Hepatocyte (in vitro differentiated cells): ENCODE measurements at regions not wholly inside any gene's neighbourhood (a gene's known extent, or its start where the extent isn't known, plus 50 kb on each side); places are given as distances from the start of the nearest gene placed in this dataset.

Source experiments
- DNase-seq: peaks from one replicate; pipeline ENCODE4 v3.0.0-alpha.2; 2016; ENCODE audit warnings: low spot score
- H2AFZ ChIP-seq: fragments of 200-600 bp; sonication (generic); 2 replicates; pipeline ENCODE4 v1.6.0; 2016; ENCODE audit warnings: antibody characterized with exemption, mild to moderate bottlenecking
- H3K27ac ChIP-seq: fragments of 200-600 bp; sonication (generic); 2 replicates; pipeline ENCODE4 v1.5.1; 2016; ENCODE audit warnings: mild to moderate bottlenecking
- H3K27me3 ChIP-seq: fragments of 200-600 bp; sonication (generic); 2 replicates; pipeline ENCODE4 v1.6.1; 2016
- H3K36me3 ChIP-seq: fragments of 200-600 bp; sonication (generic); replicated peaks from 2 replicates; pipeline ENCODE4 v1.5.1; 2016; ENCODE audit warnings: low read depth; ENCODE audit not compliant: insufficient read depth
- H3K4me1 ChIP-seq: fragments of 200-600 bp; sonication (generic); 2 replicates; pipeline ENCODE4 v1.5.1; 2016; ENCODE audit warnings: mild to moderate bottlenecking, moderate library complexity; ENCODE audit not compliant: insufficient read depth
- H3K4me2 ChIP-seq: fragments of 200-600 bp; sonication (generic); 2 replicates; pipeline ENCODE4 v1.6.0; 2016
- H3K4me3 ChIP-seq: fragments of 200-600 bp; sonication (generic); 2 replicates; pipeline ENCODE4 v1.5.1; 2016; ENCODE audit warnings: mild to moderate bottlenecking
- H3K79me2 ChIP-seq: fragments of 200-600 bp; sonication (generic); 2 replicates; pipeline ENCODE4 v1.6.0; 2017; ENCODE audit warnings: mild to moderate bottlenecking
- H3K9me2 ChIP-seq: fragments of 200-600 bp; sonication (generic); replicated peaks from 2 replicates; pipeline ENCODE4 v1.6.0; 2017; ENCODE audit warnings: mild to moderate bottlenecking; ENCODE audit not compliant: insufficient read depth
- H3K9me3 ChIP-seq: fragments of 200-600 bp; sonication (generic); 2 replicates; pipeline ENCODE4 v1.5.1; 2016; ENCODE audit warnings: low read depth, mild to moderate bottlenecking
- H4K20me1 ChIP-seq: fragments of 200-600 bp; sonication (generic); 2 replicates; pipeline ENCODE4 v1.6.0; 2016; ENCODE audit warnings: mild to moderate bottlenecking; ENCODE audit not compliant: insufficient read depth, poor library complexity, severe bottlenecking
- EZH2 ChIP-seq: fragments of 200-600 bp; sonication (generic); IDR thresholded peaks from 2 replicates; pipeline ENCODE4 v1.6.1; 2016; ENCODE audit warnings: antibody characterized with exemption, mild to moderate bottlenecking, borderline replicate concordance
- EZH2phosphoT487 ChIP-seq: fragments of 200-600 bp; sonication (generic); IDR thresholded peaks from one replicate; pipeline ENCODE4 v1.6.1; 2018; ENCODE audit warnings: antibody characterized with exemption, mild to moderate bottlenecking, low read depth, moderate library complexity; ENCODE audit not compliant: unreplicated experiment, severe bottlenecking
- WGBS: methylation state at CpG from one replicate; pipeline ENCODE4 v1.1.6; 2016; ENCODE audit warnings: low lambda C conversion rate; ENCODE audit errors: missing lambda C conversion rate; 5-methylcytosine and 5-hydroxymethylcytosine counted together
- TF ChIP-seq, protein P1 (sequence below): fragments of 200-600 bp; sonication (generic); IDR thresholded peaks from 2 replicates; pipeline ENCODE4 v1.5.1; 2016; ENCODE audit warnings: antibody characterized with exemption, mild to moderate bottlenecking; ENCODE audit not compliant: poor library complexity

GRCh38 chr4:176568238-176568637, 224.5 kb downstream of the VEGFC start:
- no peak overlapping the region for H3K4me3 ChIP-seq
- no peak overlapping the region for H3K27ac ChIP-seq
- DNase-seq = no peak
- H2AFZ ChIP-seq = no peak overlapping the region
- WGBS = 91% methylated on average over 4 of the region's 4 CpGs
- H3K79me2 ChIP-seq = no peaks in the 10 kb centered on the region
- no peaks in the 10 kb centered on the region for H4K20me1 ChIP-seq
- H3K27me3 ChIP-seq = no peaks in the 10 kb centered on the region
- no peaks in the 10 kb centered on the region for H3K9me2 ChIP-seq
- TF ChIP-seq EZH2phosphoT487 = no peak
- TF ChIP-seq EZH2 = no peak
- TF ChIP-seq, protein P1, sequence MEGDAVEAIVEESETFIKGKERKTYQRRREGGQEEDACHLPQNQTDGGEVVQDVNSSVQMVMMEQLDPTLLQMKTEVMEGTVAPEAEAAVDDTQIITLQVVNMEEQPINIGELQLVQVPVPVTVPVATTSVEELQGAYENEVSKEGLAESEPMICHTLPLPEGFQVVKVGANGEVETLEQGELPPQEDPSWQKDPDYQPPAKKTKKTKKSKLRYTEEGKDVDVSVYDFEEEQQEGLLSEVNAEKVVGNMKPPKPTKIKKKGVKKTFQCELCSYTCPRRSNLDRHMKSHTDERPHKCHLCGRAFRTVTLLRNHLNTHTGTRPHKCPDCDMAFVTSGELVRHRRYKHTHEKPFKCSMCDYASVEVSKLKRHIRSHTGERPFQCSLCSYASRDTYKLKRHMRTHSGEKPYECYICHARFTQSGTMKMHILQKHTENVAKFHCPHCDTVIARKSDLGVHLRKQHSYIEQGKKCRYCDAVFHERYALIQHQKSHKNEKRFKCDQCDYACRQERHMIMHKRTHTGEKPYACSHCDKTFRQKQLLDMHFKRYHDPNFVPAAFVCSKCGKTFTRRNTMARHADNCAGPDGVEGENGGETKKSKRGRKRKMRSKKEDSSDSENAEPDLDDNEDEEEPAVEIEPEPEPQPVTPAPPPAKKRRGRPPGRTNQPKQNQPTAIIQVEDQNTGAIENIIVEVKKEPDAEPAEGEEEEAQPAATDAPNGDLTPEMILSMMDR = no peak
- no peaks in the 10 kb centered on the region for H3K9me3 ChIP-seq
- no peak overlapping the region for H3K4me2 ChIP-seq
- no peaks in the 10 kb centered on the region for H3K36me3 ChIP-seq
- H3K4me1 ChIP-seq = no peaks in the 10 kb centered on the region

DNA sequence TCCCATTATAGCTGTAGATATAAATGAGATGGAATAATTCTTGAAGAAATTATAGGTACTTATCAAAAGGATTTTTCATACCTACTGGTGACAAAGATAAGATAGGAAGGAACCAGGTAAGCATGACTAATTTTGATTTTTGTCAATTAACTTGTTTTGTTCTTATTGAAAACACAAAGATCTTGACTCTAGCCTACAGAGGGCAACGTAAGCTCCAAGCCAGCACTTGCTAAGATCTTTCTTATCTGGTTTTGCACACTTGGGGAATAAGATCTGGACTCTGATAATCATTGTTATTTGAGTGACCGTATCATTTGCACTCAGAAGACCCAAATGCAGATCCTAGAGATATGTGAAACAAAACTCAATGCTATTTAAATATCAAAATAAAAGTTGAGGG, 223.4 kb downstream of the VEGFC start:
- no peaks in the 10 kb centered on the region for H3K36me3 ChIP-seq
- H3K27ac ChIP-seq = no peak overlapping the region
- TF ChIP-seq EZH2 = no peak
- TF ChIP-seq, protein P1 = peak; percentile 6
- no peak overlapping the region for H3K4me3 ChIP-seq
- H3K27me3 ChIP-seq = no peaks in the 10 kb centered on the region
- DNase-seq = no peak
- no peaks in the 10 kb centered on the region for H4K20me1 ChIP-seq
- no peaks in the 10 kb centered on the region for H3K79me2 ChIP-seq
- 62% methylated on average over 2 of the region's 2 CpGs for WGBS
- H3K9me3 ChIP-seq = no peaks in the 10 kb centered on the region
- no peaks in the 10 kb centered on the region for H3K4me1 ChIP-seq
- H2AFZ ChIP-seq = no peak overlapping the region
- H3K9me2 ChIP-seq = no peaks in the 10 kb centered on the region
- H3K4me2 ChIP-seq = no peak overlapping the region

DNA sequence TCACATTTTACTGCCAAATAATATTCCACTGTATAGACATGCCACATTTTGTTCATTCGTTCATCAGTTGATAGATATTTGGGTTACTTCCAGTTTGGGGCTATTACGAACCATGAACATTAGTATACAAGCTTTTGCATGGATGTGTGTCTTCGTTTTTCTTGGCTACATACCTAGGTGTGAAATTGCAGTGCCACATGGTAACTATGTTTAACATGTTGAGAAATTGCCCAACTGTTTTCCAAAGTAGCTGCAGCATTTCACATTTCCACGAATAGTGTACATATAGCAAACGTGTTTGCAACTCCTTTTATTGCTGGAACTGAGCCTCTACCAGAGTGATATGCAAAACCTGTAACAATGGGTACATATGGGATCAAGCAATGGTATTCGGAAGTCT, 221.5 kb downstream of the VEGFC start:
- H3K27me3 ChIP-seq = no peaks in the 10 kb centered on the region
- WGBS = 81% methylated on average over 6 of the region's 6 CpGs
- TF ChIP-seq, protein P1 = no peak

DNA sequence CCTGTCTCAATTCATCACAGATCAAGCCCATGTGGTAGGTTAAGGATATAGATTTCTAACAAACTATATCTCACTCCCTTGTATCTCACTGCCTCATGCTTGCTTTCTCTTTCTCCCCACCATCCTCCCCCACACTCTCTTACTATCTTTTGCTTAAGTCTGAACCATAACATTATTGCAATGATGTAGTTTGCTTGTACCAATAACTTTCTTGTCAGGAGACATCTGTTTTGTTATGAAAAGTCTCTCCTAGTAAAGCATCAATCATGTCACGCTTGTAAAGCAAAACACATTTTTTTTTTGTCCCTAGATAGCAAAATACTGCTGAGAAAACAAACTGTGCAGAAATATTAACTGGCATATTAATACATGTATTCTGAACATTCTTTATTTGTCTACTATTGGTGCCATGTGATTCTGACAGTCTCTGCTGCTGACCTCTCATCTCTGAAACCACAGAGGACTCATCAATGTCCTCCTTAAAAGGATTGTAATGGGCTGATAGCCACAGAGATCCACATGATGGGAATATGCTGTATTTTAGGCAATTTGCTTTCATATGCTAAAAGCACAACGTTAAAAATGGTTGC, 217.5 kb downstream of the VEGFC start:
- TF ChIP-seq EZH2 (no peak), EZH2phosphoT487 (no peak)
- TF ChIP-seq, protein P1 = no peak

More for the DNA sequence above, 221.5 kb downstream of the VEGFC start:
- H3K9me3 ChIP-seq = no peaks in the 10 kb centered on the region
- no peaks in the 10 kb centered on the region for H3K36me3 ChIP-seq
- no peaks in the 10 kb centered on the region for H4K20me1 ChIP-seq
- no peak for DNase-seq
- no peaks in the 10 kb centered on the region for H3K79me2 ChIP-seq
- no peaks in the 10 kb centered on the region for H3K9me2 ChIP-seq
- no peaks in the 10 kb centered on the region for H3K4me1 ChIP-seq
- no peak overlapping the region for H3K4me2 ChIP-seq
- H2AFZ ChIP-seq = no peak overlapping the region
- no peak overlapping the region for H3K4me3 ChIP-seq
- no peak overlapping the region for H3K27ac ChIP-seq

More for the DNA sequence above, 217.5 kb downstream of the VEGFC start:
- no peak overlapping the region for H3K4me2 ChIP-seq
- H3K9me2 ChIP-seq = no peaks in the 10 kb centered on the region
- H3K79me2 ChIP-seq = no peaks in the 10 kb centered on the region
- no peaks in the 10 kb centered on the region for H3K4me1 ChIP-seq
- no peak overlapping the region for H3K4me3 ChIP-seq
- no peaks in the 10 kb centered on the region for H3K9me3 ChIP-seq
- no peaks in the 10 kb centered on the region for H4K20me1 ChIP-seq
- H3K27me3 ChIP-seq = no peaks in the 10 kb centered on the region
- no peaks in the 10 kb centered on the region for H3K36me3 ChIP-seq
- WGBS = 60% methylated on average over 2 of the region's 2 CpGs
- H2AFZ ChIP-seq = no peak overlapping the region
- H3K27ac ChIP-seq = no peak overlapping the region
- no peak for DNase-seq
